EH (cell line): ENCODE measurements at regions not wholly inside any gene's neighbourhood (a gene's known extent, or its start where the extent isn't known, plus 50 kb on each side); places are given as distances from the start of the nearest gene placed in this dataset.
A peak's percentile ranks its signal among the peaks of the same experiment; 100 is the strongest.
"Not testable (repeated sequence)": the region's sequence is repeated elsewhere in the genome, so short reads cannot be mapped to it uniquely, and the experiment has no call there.

Source experiments
- DNase-seq: peaks from one replicate; pipeline ENCODE4 v3.0.0-alpha.2; 2015; ENCODE audit warnings: low read depth

GRCh38 chr7:114180556-114181266 lies 233.9 kb upstream of the FOXP2 start:
- DNase-seq, result no peak

GRCh38 chr7:114175125-114175524 lies 239.5 kb upstream of the FOXP2 start:
- peak; percentile 3 for DNase-seq

GRCh38 chr7:114173170-114173890 lies 241.3 kb upstream of the FOXP2 start:
- no peak for DNase-seq

- DNase-seq, result not testable (repeated sequence)
These were observed 245.2 kb upstream of the FOXP2 start for GRCh38 chr7:114169389-114169788.

GRCh38 chr7:114160925-114161324 lies 242.1 kb upstream of the PPP1R3A start:
- DNase-seq, result no peak

GRCh38 chr7:114158854-114159253 lies 240.0 kb upstream of the PPP1R3A start:
- DNase-seq, result no peak

- DNase-seq, result no peak
These were observed 239.5 kb upstream of the PPP1R3A start for GRCh38 chr7:114158275-114158674.

GRCh38 chr7:114156178-114156577 lies 237.4 kb upstream of the PPP1R3A start:
- no peak for DNase-seq

GRCh38 chr7:114155116-114156110 lies 236.6 kb upstream of the PPP1R3A start:
- no peak for DNase-seq

- DNase-seq, result no peak
These were observed 234.9 kb upstream of the PPP1R3A start for GRCh38 chr7:114153700-114154099.

- DNase-seq, result no peak
These were observed 233.6 kb upstream of the PPP1R3A start for GRCh38 chr7:114152314-114152938.

- DNase-seq, result no peak
These were observed 233.0 kb upstream of the PPP1R3A start for GRCh38 chr7:114151777-114152176.

GRCh38 chr7:114150689-114151088 lies 231.9 kb upstream of the PPP1R3A start:
- DNase-seq, result no peak

GRCh38 chr7:114148779-114149178 lies 230.0 kb upstream of the PPP1R3A start:
- DNase-seq, result no peak

GRCh38 chr7:114141415-114141814 lies 222.6 kb upstream of the PPP1R3A start:
- no peak for DNase-seq

GRCh38 chr7:114140561-114140960 lies 221.8 kb upstream of the PPP1R3A start:
- DNase-seq, result no peak

GRCh38 chr7:114139690-114140089 lies 220.9 kb upstream of the PPP1R3A start:
- DNase-seq, result not testable (repeated sequence)

GRCh38 chr7:114138587-114138986 lies 219.8 kb upstream of the PPP1R3A start:
- DNase-seq, result no peak

GRCh38 chr7:114133717-114134116 lies 214.9 kb upstream of the PPP1R3A start:
- no peak for DNase-seq

GRCh38 chr7:114130866-114131265 lies 212.1 kb upstream of the PPP1R3A start:
- DNase-seq, result no peak

GRCh38 chr7:114128880-114129279 lies 210.1 kb upstream of the PPP1R3A start:
- DNase-seq, result no peak

GRCh38 chr7:114126095-114126494 lies 207.3 kb upstream of the PPP1R3A start:
- DNase-seq, result no peak
